ENCODE measurements at regions not wholly inside any gene's neighbourhood (a gene's known extent, or its start where the extent isn't known, plus 50 kb on each side); places are given as distances from the start of the nearest gene placed in this dataset.
A peak's percentile ranks its signal among the peaks of the same experiment; 100 is the strongest.
"Not testable (repeated sequence)": the region's sequence is repeated elsewhere in the genome, so short reads cannot be mapped to it uniquely, and the experiment has no call there.

DNA sequence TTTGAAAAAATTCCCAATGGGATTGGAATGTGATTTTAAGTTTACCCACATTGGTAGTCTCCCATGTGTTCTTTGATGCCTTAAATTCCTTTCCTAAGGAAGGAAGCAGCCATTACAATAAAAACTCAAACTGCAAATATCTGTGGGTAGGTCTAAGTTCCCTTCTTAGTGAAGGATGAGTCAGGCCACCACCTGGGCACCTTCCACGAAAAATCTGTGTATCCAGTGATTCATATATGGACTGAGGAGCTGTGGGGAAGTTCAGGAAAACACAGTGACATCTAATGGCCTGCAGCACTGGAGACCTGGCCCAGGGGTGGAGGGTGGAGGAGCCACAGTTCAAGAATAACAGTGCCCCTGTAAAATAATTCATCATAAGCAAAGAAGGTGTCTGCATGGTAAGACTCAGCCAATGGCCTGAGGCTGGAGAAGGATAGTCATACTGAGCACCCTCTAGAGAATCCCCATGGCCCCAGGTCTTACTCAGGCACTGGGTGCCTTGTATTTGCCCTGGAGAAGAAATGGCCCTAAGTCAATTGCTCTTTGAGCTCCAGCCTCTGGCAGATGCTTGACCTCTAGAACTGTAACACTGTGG is 248.6 kb downstream of the SP3 start:
- peak; percentile 42 for DNase-seq (ENCODE audit: low spot score)
- ChIA-PET CTCF (no interaction called here), POLR2A (ENCODE audit: low non-redundant PET) (no interaction called here)
- no peak for TF ChIP-seq CTCF (conservative IDR thresholded peaks at IDR 0.05; ENCODE audit: low read depth)
- H3K27ac ChIP-seq, result no peak overlapping the region

DNA sequence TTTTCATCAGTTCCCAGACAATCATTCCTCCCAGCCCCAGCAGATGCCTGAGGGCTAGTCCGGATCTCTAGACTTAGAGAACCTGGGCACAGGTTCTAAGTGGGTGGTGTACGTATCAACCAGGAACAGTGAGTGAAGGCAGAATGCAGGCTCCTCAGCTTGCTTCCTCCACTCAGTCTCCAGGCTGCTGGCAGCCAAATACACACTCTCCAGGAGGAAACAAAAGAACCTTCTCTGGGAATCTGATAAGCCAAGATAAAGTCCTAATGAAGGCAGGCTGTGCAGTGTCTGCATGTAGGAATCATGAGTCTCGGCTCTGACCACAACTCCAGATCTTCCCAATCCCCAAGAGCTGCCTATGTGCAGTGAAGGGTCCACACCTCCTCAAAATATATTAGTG is 245.7 kb downstream of the SP3 start:
- no peak overlapping the region for H3K27ac ChIP-seq
- no peak for DNase-seq (ENCODE audit: low spot score)
- TF ChIP-seq CTCF (conservative IDR thresholded peaks at IDR 0.05; ENCODE audit: low read depth), result no peak
- ChIA-PET CTCF (interaction anchor here (0.6 kb wide), 1 partner anchor 25 kb away, joined by 6 read pairs; no protein-coding TSS in a partner anchor), POLR2A (ENCODE audit: low non-redundant PET) (no interaction called here)

GRCh38 chr2:173720306-173720705 is 244.9 kb downstream of the SP3 start:
- ChIA-PET POLR2A (ENCODE audit: low non-redundant PET) (no interaction called here), CTCF (interaction anchor here (0.5 kb wide), 1 partner anchor 144 kb away, joined by 3 read pairs; no protein-coding TSS in a partner anchor)
- TF ChIP-seq CTCF (conservative IDR thresholded peaks at IDR 0.05; ENCODE audit: low read depth), result no peak
- DNase-seq (ENCODE audit: low spot score), result no peak
- no peak overlapping the region for H3K27ac ChIP-seq

GRCh38 chr2:173734797-173735196 is 230.4 kb downstream of the SP3 start:
- no peak overlapping the region for H3K27ac ChIP-seq
- no peak for TF ChIP-seq CTCF (conservative IDR thresholded peaks at IDR 0.05; ENCODE audit: low read depth)
- no peak for DNase-seq (ENCODE audit: low spot score)
- ChIA-PET CTCF (no interaction called here), POLR2A (ENCODE audit: low non-redundant PET) (no interaction called here)

- POLR2A ChIA-PET (ENCODE audit: low non-redundant PET); DNase-seq (ENCODE audit: low spot score); CTCF ChIA-PET: not testable (repeated sequence)
These were observed 227.1 kb downstream of the SP3 start for GRCh38 chr2:173737954-173738575.

DNA sequence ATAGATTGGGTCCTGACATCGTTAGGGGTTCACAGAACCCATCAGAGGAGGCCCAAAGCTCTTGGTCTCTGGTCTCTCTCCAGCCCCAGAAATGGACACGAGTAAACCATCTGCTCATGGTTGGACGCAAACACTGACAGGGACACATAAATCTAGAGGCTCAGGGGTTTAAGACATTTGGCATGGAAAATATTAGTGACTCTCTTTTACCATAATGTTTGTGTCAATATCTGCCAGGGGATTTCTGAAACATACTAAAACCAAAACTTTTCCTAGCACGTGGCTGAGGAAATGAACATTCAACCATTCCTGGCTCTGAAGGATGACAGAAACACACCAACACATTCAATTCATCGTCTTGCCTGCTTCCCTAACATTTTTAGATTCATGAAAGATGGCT is 226.2 kb downstream of the SP3 start:
- POLR2A ChIA-PET (ENCODE audit: low non-redundant PET), result no interaction called here
- no peak for DNase-seq (ENCODE audit: low spot score)
- CTCF ChIA-PET, result no interaction called here
- no peak for TF ChIP-seq CTCF (conservative IDR thresholded peaks at IDR 0.05; ENCODE audit: low read depth)
- no peak overlapping the region for H3K27ac ChIP-seq

More at GRCh38 chr2:173737954-173738575, 227.1 kb downstream of the SP3 start:
- H3K27ac ChIP-seq, result not testable (repeated sequence)

DNA sequence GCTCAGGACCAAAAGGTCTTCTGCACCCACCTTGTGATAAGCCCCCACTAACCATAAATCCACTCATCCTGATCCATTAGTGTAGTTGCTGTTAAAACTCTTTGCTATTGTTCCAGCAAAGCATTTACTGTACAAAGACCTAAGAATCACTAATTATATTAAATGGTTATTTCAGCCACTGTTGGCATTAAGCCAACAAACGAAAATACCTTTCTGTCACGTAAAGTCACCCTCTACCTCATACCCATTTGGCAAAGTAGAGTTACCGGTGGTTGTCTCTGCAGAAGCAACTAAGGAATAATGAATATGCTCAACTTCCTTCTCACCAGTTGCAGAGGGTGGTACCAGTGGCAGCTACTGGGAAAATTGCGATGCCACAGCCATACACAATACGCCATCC is 224.5 kb downstream of the SP3 start:
- DNase-seq (ENCODE audit: low spot score), result no peak
- CTCF ChIA-PET, result no interaction called here
- H3K27ac ChIP-seq, result no peak overlapping the region

More for the DNA sequence above, 224.5 kb downstream of the SP3 start:
- TF ChIP-seq CTCF (conservative IDR thresholded peaks at IDR 0.05; ENCODE audit: low read depth), result no peak
- POLR2A ChIA-PET (ENCODE audit: low non-redundant PET), result no interaction called here
